ENCODE measurements at regions not wholly inside any gene's neighbourhood (a gene's known extent, or its start where the extent isn't known, plus 50 kb on each side); places are given as distances from the start of the nearest gene placed in this dataset.

- no peak overlapping the region for H3K23ac ChIP-seq (ENCODE audit: low read depth, low read length)
- no peak overlapping the region for H3K27ac ChIP-seq (ENCODE audit: insufficient read depth, low read length)
- no peaks in the 10 kb centered on the region for H3K9me1 ChIP-seq (ENCODE audit: insufficient read depth, low read length)
- no peaks in the 10 kb centered on the region for H3K36me3 ChIP-seq (ENCODE audit: control insufficient read depth, insufficient read depth, low read length)
- H2BK5ac ChIP-seq (ENCODE audit: low read depth, low read length, poor library complexity, severe bottlenecking): no peak overlapping the region
- DNase-seq: no peak
- H3K27me3 ChIP-seq (ENCODE audit: control insufficient read depth, insufficient read depth, low read length): no peaks in the 10 kb centered on the region
- intact Hi-C loops (cut with micrococcal nuclease): no loop called here
- TF ChIP-seq USF2 (IDR thresholded peaks at IDR 0.05; ENCODE audit: low read depth, low read length) (no peak), FOS (IDR thresholded peaks at IDR 0.05; ENCODE audit: low read depth, low read length) (no peak), MXI1 (IDR thresholded peaks at IDR 0.05; ENCODE audit: borderline replicate concordance, low read depth, low read length) (no peak), CTCF (conservative IDR thresholded peaks at IDR 0.05; ENCODE audit: low read depth, low read length) (no peak), BHLHE40 (IDR thresholded peaks at IDR 0.05; ENCODE audit: low read depth, low read length) (no peak), SMC3 (IDR thresholded peaks at IDR 0.05; ENCODE audit: low read depth, low read length) (no peak), CHD1 (IDR thresholded peaks at IDR 0.05; ENCODE audit: low read depth, low read length) (no peak), MAFK (IDR thresholded peaks at IDR 0.05; ENCODE audit: low read depth, low read length) (no peak), RFX5 (IDR thresholded peaks at IDR 0.05; ENCODE audit: low read depth, low read length) (no peak), POLR2A (IDR thresholded peaks at IDR 0.05; ENCODE audit: low read depth, low read length) (no peak), MAZ (IDR thresholded peaks at IDR 0.05; ENCODE audit: borderline replicate concordance, low read depth, low read length) (no peak)
- no peak overlapping the region for H3K56ac ChIP-seq (ENCODE audit: extremely low read depth, insufficient read depth, low read length)
- H3K4ac ChIP-seq (ENCODE audit: low read depth, low read length): no peak overlapping the region
- H2BK20ac ChIP-seq (ENCODE audit: low read depth, low read length): no peak overlapping the region
- H2BK120ac ChIP-seq (ENCODE audit: low read depth, low read length): no peak overlapping the region
- H3K18ac ChIP-seq (ENCODE audit: low read depth, low read length): no peak overlapping the region
- H4K91ac ChIP-seq (ENCODE audit: insufficient read depth, low read depth, low read length): no peak overlapping the region
- no peak overlapping the region for H2AK9ac ChIP-seq (replicated peaks; ENCODE audit: low read depth, low read length, poor library complexity)
- H4K8ac ChIP-seq (ENCODE audit: low read depth in 2 of 2, low read length in 2 of 2): no peak overlapping the region
- no peak overlapping the region for H2AK5ac ChIP-seq (ENCODE audit: low read depth, low read length)
- BruUV-seq (replicated peaks): no TSS peak
- H3K79me1 ChIP-seq (ENCODE audit: low read depth in 1 of 2, low read length in 2 of 2): no peaks in the 10 kb centered on the region
- no peak overlapping the region for H2AFZ ChIP-seq (replicated peaks; ENCODE audit: low read length, poor library complexity)
- ATAC-seq (ENCODE audit: low read depth): no peak
- no peaks in the 10 kb centered on the region for H4K20me1 ChIP-seq (ENCODE audit: insufficient read depth, low read length)
- H3K4me1 ChIP-seq (ENCODE audit: control insufficient read depth, insufficient read depth, low read length): no peaks in the 10 kb centered on the region
- dilution Hi-C loops (cut with HindIII; ENCODE audit: low sequenced_read_pairs, unreplicated experiment): no loop called here
- POLR2A ChIA-PET (ENCODE audit: unreplicated experiment): no interaction called here
- in situ Hi-C loops (cut with MboI; ENCODE audit: low sequenced_read_pairs): no loop called here
- H3K9me3 ChIP-seq (ENCODE audit: control insufficient read depth, insufficient read depth, low read length): peaks cover 12% of the 10 kb centered on the region
- no peak overlapping the region for H3K4me2 ChIP-seq (ENCODE audit: low read depth, low read length)
- no peak overlapping the region for H3K4me3 ChIP-seq (ENCODE audit: insufficient read depth, low read depth, low read length)
- no CpG with 5 or more reads among the region's 4 CpGs for WGBS, 2 experiments (ENCODE audit: extremely low coverage in 2 of 2, insufficient read length in 1 of 2)
- no peak overlapping the region for H3K14ac ChIP-seq (replicated peaks; ENCODE audit: low read depth, low read length)
- CTCF ChIA-PET: no interaction called here
- no peak overlapping the region for H3K9ac ChIP-seq (ENCODE audit: low read depth, low read length)
- H4K5ac ChIP-seq (ENCODE audit: low read depth, low read length): no peak overlapping the region
- no peak overlapping the region for H2BK15ac ChIP-seq (ENCODE audit: low read depth, low read length)
Measured at GRCh38 chr13:103403148-103403740, 337.0 kb upstream of the SLC10A2 start.

Data from IMR-90 (cell line).